Activated CD8-positive, alpha-beta T cell treated with anti-CD3 and anti-CD28 coated beads for 36 hours (primary cell): ENCODE measurements at regions not wholly inside any gene's neighbourhood (a gene's known extent, or its start where the extent isn't known, plus 50 kb on each side); places are given as distances from the start of the nearest gene placed in this dataset.

ENCODE experiments used
- ATAC-seq: fragments of 200-7000 bp; cut with Tn5 transposase; one replicate; pipeline ENCODE4 v1.10.0; 2021; ENCODE audit warnings: mild to moderate bottlenecking, moderate library complexity
- CTCF ChIA-PET: fragments of 350-600 bp; sonication (Branson Sonifier 250); formaldehyde crosslinking; loops from one replicate; lab custom pipeline; 2021; ENCODE audit warnings: antibody characterized with exemption; lab: Charles Lee
- POLR2A ChIA-PET: fragments of 350-600 bp; sonication (Branson Sonifier 250); formaldehyde crosslinking; loops from one replicate; lab custom pipeline; 2021; ENCODE audit warnings: antibody characterized with exemption; lab: Charles Lee
- DNase-seq: peaks from one replicate; pipeline ENCODE4 v3.0.0-alpha.2; 2020
- H3K27ac Mint-ChIP-seq: one replicate; pipeline ENCODE4 v1.8.0; 2021; ENCODE audit warnings: mild to moderate bottlenecking, mixed read lengths
- H3K27me3 Mint-ChIP-seq: one replicate; pipeline ENCODE4 v1.8.0; 2021; ENCODE audit warnings: mixed read lengths
- H3K36me3 Mint-ChIP-seq: one replicate; pipeline ENCODE4 v1.8.0; 2021; ENCODE audit warnings: low read depth, mixed read lengths
- H3K4me1 Mint-ChIP-seq: one replicate; pipeline ENCODE4 v1.8.0; 2021; ENCODE audit warnings: low read depth, mixed read lengths
- H3K4me3 Mint-ChIP-seq: one replicate; pipeline ENCODE4 v1.8.0; 2021; ENCODE audit warnings: mild to moderate bottlenecking, moderate library complexity, mixed read lengths
- H3K9me3 Mint-ChIP-seq: one replicate; pipeline ENCODE4 v1.8.0; 2021; ENCODE audit warnings: mixed read lengths
- CTCF ChIP-seq: fragments of 200-600 bp; IDR thresholded peaks from one replicate; pipeline ENCODE4 v1.8.0; 2022; ENCODE audit warnings: antibody characterized with exemption, mild to moderate bottlenecking
- intact Hi-C: fragments of 100-400 bp; cut with micrococcal nuclease; formaldehyde crosslinking; loops from one replicate; pipeline ENCODE4 v1.10.0; 2022

- ATAC-seq = no peak
Measured at GRCh38 chr14:51488569-51489220, 163.0 kb upstream of the FRMD6 start.

GRCh38 chr14:51490205-51490604 lies 161.5 kb upstream of the FRMD6 start:
- CTCF ChIA-PET = no interaction called here
- intact Hi-C loops = no loop called here
- no peaks in the 10 kb centered on the region for H3K4me1 Mint-ChIP-seq
- H3K4me3 Mint-ChIP-seq = no peak overlapping the region
- DNase-seq = no peak
- POLR2A ChIA-PET = interaction anchor here (1.7 kb wide), 1 partner anchor 8 kb away, joined by 5 read pairs; no protein-coding TSS in a partner anchor
- H3K27me3 Mint-ChIP-seq = peaks cover 4% of the 10 kb centered on the region
- no peak overlapping the region for H3K27ac Mint-ChIP-seq
- H3K36me3 Mint-ChIP-seq = no peaks in the 10 kb centered on the region
- no peak for TF ChIP-seq CTCF
- ATAC-seq = no peak
- peaks cover 5% of the 10 kb centered on the region for H3K9me3 Mint-ChIP-seq

More at GRCh38 chr14:51488569-51489220, 163.0 kb upstream of the FRMD6 start:
- TF ChIP-seq CTCF = no peak
- POLR2A ChIA-PET = no interaction called here
- intact Hi-C loops = no loop called here
- Mint-ChIP-seq H3K27ac (no peak overlapping the region), H3K9me3 (peaks cover 2% of the 10 kb centered on the region), H3K36me3 (no peaks in the 10 kb centered on the region), H3K27me3 (peaks cover 2% of the 10 kb centered on the region), H3K4me1 (no peaks in the 10 kb centered on the region), H3K4me3 (no peak overlapping the region)
- CTCF ChIA-PET = no interaction called here
- DNase-seq = no peak

GRCh38 chr14:51491036-51491545 lies 160.6 kb upstream of the FRMD6 start:
- H3K27ac Mint-ChIP-seq = no peak overlapping the region
- ATAC-seq (no peak), DNase-seq (no peak)
- no peaks in the 10 kb centered on the region for H3K4me1 Mint-ChIP-seq
- H3K9me3 Mint-ChIP-seq = peaks cover 5% of the 10 kb centered on the region
- peaks cover 4% of the 10 kb centered on the region for H3K27me3 Mint-ChIP-seq
- no peak overlapping the region for H3K4me3 Mint-ChIP-seq
- intact Hi-C loops = no loop called here
- TF ChIP-seq CTCF = no peak
- POLR2A ChIA-PET = interaction anchor here (0.6 to 1.7 kb wide), 2 partner anchors 9 to 18 kb away, joined by 3 to 5 read pairs; no protein-coding TSS in a partner anchor
- CTCF ChIA-PET = no interaction called here
- H3K36me3 Mint-ChIP-seq = no peaks in the 10 kb centered on the region

GRCh38 chr14:51491776-51492175 lies 159.9 kb upstream of the FRMD6 start:
- CTCF ChIA-PET = no interaction called here

More at GRCh38 chr14:51491776-51492175, 159.9 kb upstream of the FRMD6 start:
- Mint-ChIP-seq H3K27ac (no peak overlapping the region), H3K4me3 (no peak overlapping the region), H3K27me3 (peaks cover 4% of the 10 kb centered on the region), H3K4me1 (no peaks in the 10 kb centered on the region), H3K36me3 (no peaks in the 10 kb centered on the region), H3K9me3 (peaks cover 6% of the 10 kb centered on the region)
- ATAC-seq (no peak), DNase-seq (no peak)
- no peak for TF ChIP-seq CTCF
- intact Hi-C loops = no loop called here
- POLR2A ChIA-PET = interaction anchor here (0.6 to 1.7 kb wide), 2 partner anchors 9 to 18 kb away, joined by 3 to 5 read pairs; no protein-coding TSS in a partner anchor
